Lung (tissue), 11 donors: ENCODE measurements at regions not wholly inside any gene's neighbourhood (a gene's known extent, or its start where the extent isn't known, plus 50 kb on each side); places are given as distances from the start of the nearest gene placed in this dataset.
A peak's percentile ranks its signal among the peaks of the same experiment; 100 is the strongest.

ENCODE experiments used
- ATAC-seq: fragments of 200-7000 bp; cut with Tn5 transposase; one replicate; pipeline ENCODE4 v1.9.1; 2020; ENCODE audit warnings: moderate number of reproducible peaks; ENCODE audit not compliant: insufficient read depth, low FRiP score
- DNase-seq, 3 donors: peaks; one replicate each; pipeline ENCODE4 v3.0.0-alpha.2; 2013 to 2017
- H3K27ac ChIP-seq, 2 donors: one replicate each; pipeline ENCODE4 v1.5.1; 2013; ENCODE audit warnings: mild to moderate bottlenecking in 2 of 2, moderate library complexity in 2 of 2, control low read depth in 1 of 2, inconsistent platforms in 1 of 2, low read depth in 1 of 2, low read length in 1 of 2
- H3K27me3 ChIP-seq, 3 donors: one replicate each; pipeline ENCODE4 v1.5.1; 2013; ENCODE audit warnings: low read length in 2 of 3; ENCODE audit not compliant: control insufficient read depth in 3 of 3, insufficient read depth in 3 of 3
- H3K36me3 ChIP-seq, 4 donors: one replicate each; pipeline ENCODE4 v1.5.1; 2013; ENCODE audit warnings: low read length in 4 of 4, mild to moderate bottlenecking in 1 of 4, moderate library complexity in 1 of 4; ENCODE audit not compliant: control insufficient read depth in 4 of 4, insufficient read depth in 4 of 4
- H3K4me1 ChIP-seq, 5 donors: one replicate each; pipeline ENCODE4 v1.5.1; 2013; ENCODE audit warnings: low read length in 5 of 5, mild to moderate bottlenecking in 2 of 5, moderate library complexity in 1 of 5; ENCODE audit not compliant: control insufficient read depth in 5 of 5, insufficient read depth in 5 of 5
- H3K4me3 ChIP-seq: one replicate; pipeline ENCODE4 v1.5.1; 2013; ENCODE audit warnings: mild to moderate bottlenecking, control low read depth, moderate library complexity
- H3K9ac ChIP-seq, 2 donors: one replicate each; pipeline ENCODE4 v1.5.1; 2013; ENCODE audit warnings: low read length in 2 of 2, control low read depth in 1 of 2; ENCODE audit not compliant: insufficient read depth in 1 of 2
- H3K9me3 ChIP-seq, 4 donors: one replicate each; pipeline ENCODE4 v1.5.1; 2013; ENCODE audit warnings: low read length in 3 of 4, mild to moderate bottlenecking in 1 of 4, moderate library complexity in 1 of 4; ENCODE audit not compliant: control insufficient read depth in 4 of 4, insufficient read depth in 3 of 4
- WGBS, 2 donors: extraction: QIAGEN DNeasy Blood & Tissue Kit; methylation state at CpG; one replicate each; pipeline ENCODE4 v1.1.7; 2013; 5-methylcytosine and 5-hydroxymethylcytosine counted together
- TF ChIP-seq, protein P1 (sequence below): IDR thresholded peaks from 2 replicates; pipeline ENCODE4 v1.5.1; 2012; ENCODE audit warnings: mild to moderate bottlenecking; ENCODE audit errors: control extremely low read depth, extremely low read depth
- donor health status: control.
- donor health status: control.
- donor health status: Bipolar disorder and iron deficiency.
- donor health status: healthy.
- donor health status: DM: yes; HTN: yes; CAD: no.

DNA sequence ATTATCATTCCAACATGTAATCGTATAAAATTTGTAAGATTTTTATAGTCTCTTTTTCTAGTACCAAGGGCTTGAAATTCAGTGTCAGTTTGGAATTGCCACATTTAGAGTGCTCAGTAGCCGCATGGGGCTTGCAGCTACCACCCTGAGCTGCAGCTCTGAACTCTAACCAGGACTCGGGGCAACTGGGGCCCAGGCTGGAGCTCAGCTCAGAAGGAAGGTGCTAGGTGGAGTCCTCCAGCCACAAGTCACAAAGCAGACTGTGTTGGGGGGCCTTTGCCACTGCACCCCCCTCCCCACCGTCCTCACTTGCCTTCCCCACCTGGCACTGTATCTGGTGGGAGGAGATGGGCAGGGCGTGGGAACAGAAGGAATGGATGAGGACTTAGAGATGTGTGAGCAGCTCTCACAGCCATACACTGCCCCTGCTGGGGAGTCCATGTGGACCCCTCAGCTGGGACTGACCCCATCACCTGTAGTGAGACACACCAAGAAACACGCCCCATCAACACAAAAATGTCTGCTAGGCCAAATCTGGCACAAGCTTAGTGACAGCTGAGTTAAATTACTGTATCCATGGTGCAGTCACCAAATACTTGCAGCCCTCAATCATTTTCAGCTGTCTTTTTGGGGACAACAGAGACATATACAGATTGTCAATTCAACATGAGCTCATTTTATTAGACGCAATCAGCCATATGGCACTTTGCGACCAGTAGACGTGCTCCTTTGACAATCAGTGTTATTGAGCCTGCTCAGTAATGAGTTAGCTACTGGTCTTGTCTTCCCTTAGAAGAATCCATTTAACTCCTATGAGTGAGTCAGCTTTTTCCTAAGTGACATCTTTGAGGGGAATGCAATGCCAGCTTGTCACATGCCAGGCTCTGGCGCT lies 241.7 kb upstream of the RAB4A start:
- Histone ChIP-seq H3K4me1 (peaks cover 0 to 23% (median 10%) of the 10 kb centered on the region in 5 donors), H3K4me3 (no peak overlapping the region), H3K27me3 (no peaks in the 10 kb centered on the region), H3K27ac (no peak overlapping the region), H3K36me3 (no peaks in the 10 kb centered on the region), H3K9ac (no peak overlapping the region), H3K9me3 (no peaks in the 10 kb centered on the region)
- ATAC-seq (no peak), DNase-seq (no peak)
- TF ChIP-seq, protein P1, sequence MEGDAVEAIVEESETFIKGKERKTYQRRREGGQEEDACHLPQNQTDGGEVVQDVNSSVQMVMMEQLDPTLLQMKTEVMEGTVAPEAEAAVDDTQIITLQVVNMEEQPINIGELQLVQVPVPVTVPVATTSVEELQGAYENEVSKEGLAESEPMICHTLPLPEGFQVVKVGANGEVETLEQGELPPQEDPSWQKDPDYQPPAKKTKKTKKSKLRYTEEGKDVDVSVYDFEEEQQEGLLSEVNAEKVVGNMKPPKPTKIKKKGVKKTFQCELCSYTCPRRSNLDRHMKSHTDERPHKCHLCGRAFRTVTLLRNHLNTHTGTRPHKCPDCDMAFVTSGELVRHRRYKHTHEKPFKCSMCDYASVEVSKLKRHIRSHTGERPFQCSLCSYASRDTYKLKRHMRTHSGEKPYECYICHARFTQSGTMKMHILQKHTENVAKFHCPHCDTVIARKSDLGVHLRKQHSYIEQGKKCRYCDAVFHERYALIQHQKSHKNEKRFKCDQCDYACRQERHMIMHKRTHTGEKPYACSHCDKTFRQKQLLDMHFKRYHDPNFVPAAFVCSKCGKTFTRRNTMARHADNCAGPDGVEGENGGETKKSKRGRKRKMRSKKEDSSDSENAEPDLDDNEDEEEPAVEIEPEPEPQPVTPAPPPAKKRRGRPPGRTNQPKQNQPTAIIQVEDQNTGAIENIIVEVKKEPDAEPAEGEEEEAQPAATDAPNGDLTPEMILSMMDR, result no peak
- 82 to 92% methylated on average over 10 of the region's 10 CpGs for WGBS, 2 donors

DNA sequence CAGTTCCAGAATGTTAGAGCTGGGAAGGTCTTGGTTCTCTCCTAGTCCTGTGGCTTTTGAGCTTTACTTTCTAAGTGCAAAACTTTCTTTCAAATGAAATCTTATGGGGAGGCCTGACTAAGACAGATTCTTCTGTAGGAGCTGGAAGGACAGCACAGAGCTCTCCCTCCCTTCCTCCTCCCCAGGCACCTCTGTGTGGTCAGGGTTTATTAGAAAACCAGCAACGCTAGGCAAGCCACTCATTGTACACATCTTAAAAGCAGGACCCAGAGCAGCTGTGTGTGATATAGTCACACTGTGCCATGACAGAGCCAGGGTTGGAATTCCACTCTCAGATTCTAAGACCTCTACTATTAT lies 241.1 kb upstream of the RAB4A start:
- H3K36me3 ChIP-seq, result no peaks in the 10 kb centered on the region
- no peak overlapping the region for H3K27ac ChIP-seq
- TF ChIP-seq, protein P1, result no peak
- H3K4me1 ChIP-seq, result peaks cover 0 to 29% (median 10%) of the 10 kb centered on the region in 5 donors
- H3K27me3 ChIP-seq, result no peaks in the 10 kb centered on the region
- DNase-seq, result no peak
- H3K9me3 ChIP-seq, result no peaks in the 10 kb centered on the region
- H3K9ac ChIP-seq, result no peak overlapping the region
- no peak overlapping the region for H3K4me3 ChIP-seq
- 32 to 80% methylated on average over 1 of the region's 1 CpG for WGBS, 2 donors
- no peak for ATAC-seq

GRCh38 chr1:229030630-229031029 lies 240.3 kb upstream of the RAB4A start:
- H3K36me3 ChIP-seq, result no peaks in the 10 kb centered on the region
- ATAC-seq (no peak), DNase-seq (peak in 1 of 3 donors; percentile 37)
- H3K4me1 ChIP-seq, result peaks cover 0 to 32% (median 10%) of the 10 kb centered on the region in 5 donors
- no peak overlapping the region for H3K9ac ChIP-seq
- no peak overlapping the region for H3K27ac ChIP-seq
- TF ChIP-seq, protein P1, result no peak
- H3K9me3 ChIP-seq, result no peaks in the 10 kb centered on the region
- no peaks in the 10 kb centered on the region for H3K27me3 ChIP-seq
- 88 to 89% methylated on average over 3 of the region's 3 CpGs for WGBS, 2 donors
- no peak overlapping the region for H3K4me3 ChIP-seq

GRCh38 chr1:229031061-229031460 lies 239.8 kb upstream of the RAB4A start:
- DNase-seq, result peak in 1 of 3 donors; percentile 31
- Histone ChIP-seq H3K4me3 (no peak overlapping the region), H3K27me3 (no peaks in the 10 kb centered on the region), H3K27ac (no peak overlapping the region), H3K36me3 (no peaks in the 10 kb centered on the region), H3K4me1 (peaks cover 0 to 32% (median 10%) of the 10 kb centered on the region in 5 donors), H3K9ac (no peak overlapping the region), H3K9me3 (no peaks in the 10 kb centered on the region)
- WGBS, 2 donors, result 41 to 68% methylated on average over 10 of the region's 10 CpGs
- no peak for ATAC-seq
- TF ChIP-seq, protein P1, result no peak
